Pons (tissue), 1 donor: ENCODE measurements at regions not wholly inside any gene's neighbourhood (a gene's known extent, or its start where the extent isn't known, plus 50 kb on each side); places are given as distances from the start of the nearest gene placed in this dataset.

Experiments
- DNase-seq: peaks from one replicate; pipeline ENCODE4 v3.0.0-alpha.2; 2016; ENCODE audit warnings: low spot score

- no peak for DNase-seq
These were observed 209.1 kb downstream of the DACT1 start for GRCh38 chr14:58846682-58847465.

GRCh38 chr14:58848365-58848764 lies 210.6 kb downstream of the DACT1 start:
- no peak for DNase-seq

GRCh38 chr14:58849601-58850000 lies 211.8 kb downstream of the DACT1 start:
- DNase-seq = no peak

- no peak for DNase-seq
These were observed 212.2 kb downstream of the DACT1 start for GRCh38 chr14:58850011-58850410.

- no peak for DNase-seq
These were observed 223.8 kb downstream of the DACT1 start for GRCh38 chr14:58861586-58861985.

GRCh38 chr14:58862416-58863160 lies 224.8 kb downstream of the DACT1 start:
- DNase-seq = no peak

- DNase-seq = no peak
These were observed 226.0 kb downstream of the DACT1 start for GRCh38 chr14:58863661-58864345.

- peak; percentile 8 for DNase-seq
These were observed 227.2 kb downstream of the DACT1 start for GRCh38 chr14:58864751-58865513.

GRCh38 chr14:58865514-58866281 lies 227.9 kb downstream of the DACT1 start:
- DNase-seq = peak; percentile 6

GRCh38 chr14:58866391-58866790 lies 228.6 kb downstream of the DACT1 start:
- no peak for DNase-seq

GRCh38 chr14:58870961-58871360 lies 233.2 kb downstream of the DACT1 start:
- DNase-seq = no peak

- DNase-seq = no peak
These were observed 233.8 kb downstream of the DACT1 start for GRCh38 chr14:58871573-58871972.

- no peak for DNase-seq
These were observed 234.3 kb downstream of the DACT1 start for GRCh38 chr14:58872061-58872460.

GRCh38 chr14:58873228-58873953 lies 235.6 kb downstream of the DACT1 start:
- no peak for DNase-seq

GRCh38 chr14:58875613-58876012 lies 237.9 kb downstream of the DACT1 start:
- DNase-seq = no peak

GRCh38 chr14:58876608-58877007 lies 238.8 kb downstream of the DACT1 start:
- no peak for DNase-seq

- no peak for DNase-seq
These were observed 240.8 kb downstream of the DACT1 start for GRCh38 chr14:58878439-58879139.

- DNase-seq = no peak
These were observed 243.7 kb downstream of the DACT1 start for GRCh38 chr14:58881433-58881832.

- DNase-seq = no peak
These were observed 244.8 kb downstream of the DACT1 start for GRCh38 chr14:58882577-58883018.

GRCh38 chr14:58884442-58884841 lies 246.7 kb downstream of the DACT1 start:
- no peak for DNase-seq
